IMR-90 (cell line): ENCODE measurements at regions not wholly inside any gene's neighbourhood (a gene's known extent, or its start where the extent isn't known, plus 50 kb on each side); places are given as distances from the start of the nearest gene placed in this dataset.

Experiments used
- ATAC-seq: fragments of 200-7000 bp; cut with Tn5 transposase; 2 replicates; pipeline ENCODE4 v1.9.1; 2020; ENCODE audit warnings: low read depth, mild to moderate bottlenecking, moderate library complexity
- BruUV-seq: library from RNA; stranded (reverse); fragments of 400-500 nt; replicated peaks from 2 replicates; lab custom pipeline; 2021; lab: Mats Ljungman, UMichigan
- CTCF ChIA-PET: fragments of 300-600 bp; formaldehyde crosslinking; extraction: SDS; loops from one replicate; lab custom pipeline; 2021; ENCODE audit warnings: antibody characterized with exemption; lab: Yijun Ruan, JAX
- POLR2A ChIA-PET: fragments of 300-600 bp; sonication (Branson Sonifier 250); formaldehyde crosslinking; loops from one replicate; lab custom pipeline; 2022; ENCODE audit warnings: antibody characterized with exemption; ENCODE audit not compliant: unreplicated experiment; lab: Charles Lee
- DNase-seq: peaks from one replicate; pipeline ENCODE4 v3.0.0; 2013
- H2AFZ ChIP-seq: replicated peaks from 2 replicates; pipeline ENCODE3; 2013; ENCODE audit warnings: low read length, mild to moderate bottlenecking; ENCODE audit not compliant: poor library complexity
- H2AK5ac ChIP-seq: 2 replicates; pipeline ENCODE4 v1.6.1; 2013; ENCODE audit warnings: low read depth, low read length, inconsistent platforms
- H2AK9ac ChIP-seq: replicated peaks from 2 replicates; pipeline ENCODE3; 2013; ENCODE audit warnings: mild to moderate bottlenecking, low read depth, low read length, moderate library complexity; ENCODE audit not compliant: poor library complexity
- H2BK120ac ChIP-seq: 2 replicates; pipeline ENCODE4 v1.6.1; 2013; ENCODE audit warnings: low read depth, low read length, inconsistent platforms
- H2BK15ac ChIP-seq: 3 replicates; pipeline ENCODE4 v1.6.1; 2013; ENCODE audit warnings: low read depth, low read length, inconsistent platforms
- H2BK20ac ChIP-seq: 2 replicates; pipeline ENCODE4 v1.6.1; 2013; ENCODE audit warnings: low read depth, mild to moderate bottlenecking, inconsistent platforms, low read length, moderate library complexity
- H2BK5ac ChIP-seq: 2 replicates; pipeline ENCODE4 v1.6.1; 2013; ENCODE audit warnings: mild to moderate bottlenecking, low read depth, low read length, inconsistent platforms; ENCODE audit not compliant: poor library complexity, severe bottlenecking
- H3K14ac ChIP-seq: replicated peaks from 2 replicates; pipeline ENCODE4 v1.6.1; 2013; ENCODE audit warnings: low read depth, low read length, inconsistent platforms
- H3K18ac ChIP-seq: 2 replicates; pipeline ENCODE4 v1.6.1; 2013; ENCODE audit warnings: low read depth, low read length, control low read depth
- H3K23ac ChIP-seq: 2 replicates; pipeline ENCODE4 v1.6.1; 2013; ENCODE audit warnings: low read depth, low read length, inconsistent platforms
- H3K27ac ChIP-seq: 2 replicates; pipeline ENCODE4 v1.5.1; 2013; ENCODE audit warnings: mild to moderate bottlenecking, control low read depth, low read length; ENCODE audit not compliant: insufficient read depth
- H3K27me3 ChIP-seq: 2 replicates; pipeline ENCODE4 v1.6.1; 2013; ENCODE audit warnings: low read length; ENCODE audit not compliant: control insufficient read depth, insufficient read depth
- H3K36me3 ChIP-seq: 2 replicates; pipeline ENCODE4 v1.6.1; 2013; ENCODE audit warnings: low read length, mixed read lengths; ENCODE audit not compliant: control insufficient read depth, insufficient read depth
- H3K4ac ChIP-seq: 2 replicates; pipeline ENCODE4 v1.6.1; 2013; ENCODE audit warnings: low read depth, low read length, inconsistent platforms
- H3K4me1 ChIP-seq: 2 replicates; pipeline ENCODE4 v1.6.1; 2013; ENCODE audit warnings: low read length, mixed read lengths; ENCODE audit not compliant: control insufficient read depth, insufficient read depth
- H3K4me2 ChIP-seq: 2 replicates; pipeline ENCODE4 v1.6.1; 2013; ENCODE audit warnings: low read depth, mild to moderate bottlenecking, control low read depth, low read length, moderate library complexity
- H3K4me3 ChIP-seq: 2 replicates; pipeline ENCODE4 v1.5.1; 2013; ENCODE audit warnings: low read depth, mild to moderate bottlenecking, control low read depth, low read length, moderate library complexity; ENCODE audit not compliant: insufficient read depth
- H3K56ac ChIP-seq: 2 replicates; pipeline ENCODE4 v1.6.1; 2013; ENCODE audit warnings: low read length, inconsistent platforms; ENCODE audit not compliant: insufficient read depth; ENCODE audit errors: extremely low read depth
- H3K79me1 ChIP-seq, 2 experiments: 2 replicates each; pipeline ENCODE4 v1.6.1; 2013; ENCODE audit warnings: low read length in 2 of 2, inconsistent platforms in 1 of 2, low read depth in 1 of 2
- H3K9ac ChIP-seq: 2 replicates; pipeline ENCODE4 v1.6.1; 2013; ENCODE audit warnings: low read depth, low read length, control low read depth
- H3K9me1 ChIP-seq: 2 replicates; pipeline ENCODE4 v1.6.1; 2013; ENCODE audit warnings: low read length, inconsistent platforms; ENCODE audit not compliant: insufficient read depth
- H3K9me3 ChIP-seq: 2 replicates; pipeline ENCODE4 v1.6.1; 2013; ENCODE audit warnings: low read length; ENCODE audit not compliant: control insufficient read depth, insufficient read depth
- H4K20me1 ChIP-seq: 2 replicates; pipeline ENCODE4 v1.6.1; 2013; ENCODE audit warnings: low read length, inconsistent platforms; ENCODE audit not compliant: insufficient read depth
- H4K5ac ChIP-seq: 2 replicates; pipeline ENCODE4 v1.6.1; 2013; ENCODE audit warnings: mild to moderate bottlenecking, low read depth, low read length, control low read depth
- H4K8ac ChIP-seq, 2 experiments: 2 replicates each; pipeline ENCODE4 v1.6.1; 2013; ENCODE audit warnings: low read depth in 2 of 2, low read length in 2 of 2, control low read depth in 1 of 2, inconsistent platforms in 1 of 2
- H4K91ac ChIP-seq: 2 replicates; pipeline ENCODE4 v1.6.1; 2013; ENCODE audit warnings: low read depth, low read length, inconsistent platforms; ENCODE audit not compliant: insufficient read depth
- CEBPB ChIP-seq: IDR thresholded peaks from 2 replicates; pipeline ENCODE4 v1.6.1; 2012; ENCODE audit warnings: low read depth, low read length, improper control_type of control experiment
- CHD1 ChIP-seq: IDR thresholded peaks from 2 replicates; pipeline ENCODE4 v1.6.1; 2012; ENCODE audit warnings: low read depth, low read length, improper control_type of control experiment
- ELK1 ChIP-seq: fragments of 150-350 bp; IDR thresholded peaks from 2 replicates; pipeline ENCODE4 v1.6.1; 2016; ENCODE audit warnings: low read depth, mild to moderate bottlenecking, low read length, moderate library complexity, borderline replicate concordance
- MAFK ChIP-seq: IDR thresholded peaks from 2 replicates; pipeline ENCODE4 v1.6.1; 2012; ENCODE audit warnings: low read depth, low read length, improper control_type of control experiment
- MAZ ChIP-seq: IDR thresholded peaks from 2 replicates; pipeline ENCODE4 v1.6.1; 2012; ENCODE audit warnings: low read depth, mild to moderate bottlenecking, low read length, improper control_type of control experiment, moderate library complexity, borderline replicate concordance
- MXI1 ChIP-seq: IDR thresholded peaks from 2 replicates; pipeline ENCODE4 v1.6.1; 2012; ENCODE audit warnings: low read depth, mild to moderate bottlenecking, low read length, moderate library complexity, borderline replicate concordance
- NFE2L2 ChIP-seq: fragments of 150-350 bp; IDR thresholded peaks from 2 replicates; pipeline ENCODE4 v1.6.1; 2016; ENCODE audit warnings: low read depth, mild to moderate bottlenecking, low read length
- RFX5 ChIP-seq: IDR thresholded peaks from 2 replicates; pipeline ENCODE4 v1.8.0; 2012; ENCODE audit warnings: low read depth, mild to moderate bottlenecking, low read length, moderate library complexity
- SMC3 ChIP-seq: fragments of 150-350 bp; IDR thresholded peaks from 2 replicates; pipeline ENCODE4 v1.6.1; 2016; ENCODE audit warnings: low read depth, mild to moderate bottlenecking, antibody characterized with exemption, low read length, moderate library complexity
- WGBS, 2 experiments: methylation state at CpG; one replicate each; pipeline versions ENCODE4 v1.1.5 to v1.1.7; 2013; ENCODE audit warnings: missing lambda C conversion rate in 2 of 2; ENCODE audit not compliant: insufficient read length in 1 of 2; ENCODE audit errors: extremely low coverage in 2 of 2; 5-methylcytosine and 5-hydroxymethylcytosine counted together
- dilution Hi-C: fragments of 300-500 bp; cut with HindIII; formaldehyde crosslinking; loops from one replicate; pipeline ENCODE4 v1.14.3; 2018; ENCODE audit warnings: low sequenced_read_pairs; ENCODE audit not compliant: unreplicated experiment
- in situ Hi-C: fragments of 300-500 bp; cut with MboI; formaldehyde crosslinking; loops from 3 replicates; pipeline ENCODE4 v1.14.3; 2019; ENCODE audit warnings: low sequenced_read_pairs, inconsistent platforms, mixed read lengths
- intact Hi-C: fragments of 100-400 bp; cut with micrococcal nuclease; formaldehyde crosslinking; loops from 2 replicates; pipeline ENCODE4 v1.10.0; 2022
- TF ChIP-seq, protein P1 (sequence below): fragments of 150-350 bp; IDR thresholded peaks from 2 replicates; pipeline ENCODE4 v1.6.1; 2017; ENCODE audit warnings: mild to moderate bottlenecking, antibody characterized with exemption, low read length, low read depth

DNA sequence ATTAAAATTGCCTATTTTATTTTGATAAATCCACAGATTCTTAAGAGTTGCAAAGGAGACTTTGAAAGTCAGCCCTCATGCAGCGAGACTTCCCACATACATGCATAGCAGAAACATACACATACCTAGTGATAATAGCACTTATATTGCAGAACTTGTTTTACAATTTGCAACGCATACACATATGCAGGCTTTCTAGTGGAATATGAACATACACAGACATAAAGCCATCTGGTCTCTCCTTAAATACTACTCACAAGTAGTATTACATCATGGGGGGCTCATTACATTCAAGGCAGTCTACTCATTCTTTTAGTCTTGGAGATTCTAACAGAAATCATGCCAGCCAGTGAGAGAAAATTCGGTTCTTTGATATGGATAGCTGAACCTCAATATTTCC, 295.1 kb upstream of the RND3 start:
- Histone ChIP-seq H4K20me1 (no peaks in the 10 kb centered on the region), H3K23ac (no peak overlapping the region), H3K27ac (no peak overlapping the region), H3K9ac (no peak overlapping the region), H2AK9ac (no peak overlapping the region), H3K4me1 (peaks cover 6% of the 10 kb centered on the region; the same call in 1 of the 2 replicates), H3K9me1 (no peaks in the 10 kb centered on the region), H3K79me1 (no peaks in the 10 kb centered on the region), H4K5ac (no peak overlapping the region), H3K4me3 (no peak overlapping the region), H3K4me2 (no peak overlapping the region), H2BK5ac (no peak overlapping the region), H2BK20ac (no peak overlapping the region), H2BK15ac (no peak overlapping the region), H4K91ac (no peak overlapping the region), H2AK5ac (no peak overlapping the region), H4K8ac (no peak overlapping the region), H3K9me3 (no peaks in the 10 kb centered on the region), H3K4ac (no peak overlapping the region), H3K27me3 (no peaks in the 10 kb centered on the region), H3K56ac (no peak overlapping the region), H3K36me3 (no peaks in the 10 kb centered on the region), H3K14ac (no peak overlapping the region), H2AFZ (no peak overlapping the region), H3K18ac (no peak overlapping the region), H2BK120ac (no peak overlapping the region)
- BruUV-seq = no TSS peak
- CTCF ChIA-PET = no interaction called here
- intact Hi-C loops = loop anchor here (10.0 kb wide), 1 partner anchor 158 kb away; no protein-coding TSS in a partner anchor
- DNase-seq (no peak), ATAC-seq (no peak)
- TF ChIP-seq MAZ = no peak
- TF ChIP-seq, protein P1, sequence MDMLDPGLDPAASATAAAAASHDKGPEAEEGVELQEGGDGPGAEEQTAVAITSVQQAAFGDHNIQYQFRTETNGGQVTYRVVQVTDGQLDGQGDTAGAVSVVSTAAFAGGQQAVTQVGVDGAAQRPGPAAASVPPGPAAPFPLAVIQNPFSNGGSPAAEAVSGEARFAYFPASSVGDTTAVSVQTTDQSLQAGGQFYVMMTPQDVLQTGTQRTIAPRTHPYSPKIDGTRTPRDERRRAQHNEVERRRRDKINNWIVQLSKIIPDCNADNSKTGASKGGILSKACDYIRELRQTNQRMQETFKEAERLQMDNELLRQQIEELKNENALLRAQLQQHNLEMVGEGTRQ = no peak
- no peak for TF ChIP-seq SMC3
- TF ChIP-seq CEBPB = no peak
- no peak for TF ChIP-seq CHD1
- TF ChIP-seq MAFK = no peak
- TF ChIP-seq MXI1 = no peak
- TF ChIP-seq RFX5 = no peak
- TF ChIP-seq NFE2L2 = no peak
- TF ChIP-seq ELK1 = no peak
- dilution Hi-C loops = no loop called here
- POLR2A ChIA-PET = no interaction called here
- in situ Hi-C loops = no loop called here
- no CpG with 5 or more reads among the region's 3 CpGs for WGBS, 2 experiments
